HG03139 (cell line): ENCODE measurements at regions not wholly inside any gene's neighbourhood (a gene's known extent, or its start where the extent isn't known, plus 50 kb on each side); places are given as distances from the start of the nearest gene placed in this dataset.

Experiments used
- ATAC-seq: cut with Tn5 transposase; IDR thresholded peaks from one replicate; pipeline ENCODE4 v1.9.1; 2021; ENCODE audit not compliant: unreplicated experiment

GRCh38 chr7:41910940-41911600, 208.2 kb upstream of the INHBA start:
- ATAC-seq, result no peak

GRCh38 chr7:41907444-41907843, 204.6 kb upstream of the INHBA start:
- ATAC-seq, result no peak

- ATAC-seq, result no peak
Observed at GRCh38 chr7:41900532-41900931, 197.6 kb upstream of the INHBA start.

- no peak for ATAC-seq
Observed at GRCh38 chr7:41899823-41900433, 197.0 kb upstream of the INHBA start.

- ATAC-seq, result no peak
Observed at GRCh38 chr7:41893656-41894055, 190.8 kb upstream of the INHBA start.

GRCh38 chr7:41892356-41893100, 189.6 kb upstream of the INHBA start:
- no peak for ATAC-seq

GRCh38 chr7:41891950-41892349, 189.1 kb upstream of the INHBA start:
- ATAC-seq, result no peak

- ATAC-seq, result no peak
Observed at GRCh38 chr7:41890631-41891274, 187.9 kb upstream of the INHBA start.

GRCh38 chr7:41889472-41889871, 186.6 kb upstream of the INHBA start:
- no peak for ATAC-seq

GRCh38 chr7:41889040-41889439, 186.2 kb upstream of the INHBA start:
- peak; percentile 66 for ATAC-seq

- ATAC-seq, result no peak
Observed at GRCh38 chr7:41887416-41887815, 184.5 kb upstream of the INHBA start.

- no peak for ATAC-seq
Observed at GRCh38 chr7:41886901-41887311, 184.0 kb upstream of the INHBA start.

GRCh38 chr7:41886262-41886900, 183.5 kb upstream of the INHBA start:
- ATAC-seq, result no peak

GRCh38 chr7:41885748-41886147, 182.9 kb upstream of the INHBA start:
- no peak for ATAC-seq

- ATAC-seq, result no peak
Observed at GRCh38 chr7:41885078-41885477, 182.2 kb upstream of the INHBA start.

GRCh38 chr7:41882745-41883420, 180.0 kb upstream of the INHBA start:
- no peak for ATAC-seq

- peak; percentile 2 for ATAC-seq
Observed at GRCh38 chr7:41882256-41882655, 179.4 kb upstream of the INHBA start.

GRCh38 chr7:41881331-41882130, 178.6 kb upstream of the INHBA start:
- ATAC-seq, result peak; percentile 92

GRCh38 chr7:41880107-41880506, 177.2 kb upstream of the INHBA start:
- ATAC-seq, result no peak

GRCh38 chr7:41879403-41879802, 176.5 kb upstream of the INHBA start:
- no peak for ATAC-seq
